ENCODE measurements at regions not wholly inside any gene's neighbourhood (a gene's known extent, or its start where the extent isn't known, plus 50 kb on each side); places are given as distances from the start of the nearest gene placed in this dataset.

DNA sequence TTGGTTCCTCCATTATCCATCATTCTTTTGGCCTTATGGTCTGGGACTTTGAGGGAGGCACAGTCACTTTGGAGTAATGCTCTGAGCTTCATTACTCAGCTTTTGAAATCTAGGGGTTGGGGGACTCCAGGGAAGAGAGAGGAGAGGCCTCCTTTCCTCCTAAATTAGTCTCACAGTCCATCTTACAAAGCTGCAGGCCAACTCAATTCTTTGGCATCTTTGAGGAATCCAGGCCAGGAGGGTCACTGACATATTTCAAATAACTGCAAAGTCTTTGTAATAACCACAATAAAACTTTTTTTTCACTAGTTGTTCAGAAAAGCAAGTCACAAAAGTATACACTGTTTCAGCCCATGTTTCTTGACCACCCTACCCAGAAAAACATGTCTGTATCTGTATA is 73.3 kb upstream of the FAR1 start:
- TF ChIP-seq, protein P1, sequence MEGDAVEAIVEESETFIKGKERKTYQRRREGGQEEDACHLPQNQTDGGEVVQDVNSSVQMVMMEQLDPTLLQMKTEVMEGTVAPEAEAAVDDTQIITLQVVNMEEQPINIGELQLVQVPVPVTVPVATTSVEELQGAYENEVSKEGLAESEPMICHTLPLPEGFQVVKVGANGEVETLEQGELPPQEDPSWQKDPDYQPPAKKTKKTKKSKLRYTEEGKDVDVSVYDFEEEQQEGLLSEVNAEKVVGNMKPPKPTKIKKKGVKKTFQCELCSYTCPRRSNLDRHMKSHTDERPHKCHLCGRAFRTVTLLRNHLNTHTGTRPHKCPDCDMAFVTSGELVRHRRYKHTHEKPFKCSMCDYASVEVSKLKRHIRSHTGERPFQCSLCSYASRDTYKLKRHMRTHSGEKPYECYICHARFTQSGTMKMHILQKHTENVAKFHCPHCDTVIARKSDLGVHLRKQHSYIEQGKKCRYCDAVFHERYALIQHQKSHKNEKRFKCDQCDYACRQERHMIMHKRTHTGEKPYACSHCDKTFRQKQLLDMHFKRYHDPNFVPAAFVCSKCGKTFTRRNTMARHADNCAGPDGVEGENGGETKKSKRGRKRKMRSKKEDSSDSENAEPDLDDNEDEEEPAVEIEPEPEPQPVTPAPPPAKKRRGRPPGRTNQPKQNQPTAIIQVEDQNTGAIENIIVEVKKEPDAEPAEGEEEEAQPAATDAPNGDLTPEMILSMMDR (IDR thresholded peaks at IDR 0.05; ENCODE audit: insufficient read depth, low read depth, low read length): no peak
- no peak for TF ChIP-seq EZH2 (IDR thresholded peaks at IDR 0.05; ENCODE audit: insufficient read depth, low read length)

Measured in astrocyte (in vitro differentiated cells and primary cell).